Stimulated activated CD8-positive, alpha-beta memory T cell treated with anti-CD3 and anti-CD28 coated beads, Interleukin-2, amount 100 ng/mL, for 48 hours (primary cell): ENCODE measurements at regions not wholly inside any gene's neighbourhood (a gene's known extent, or its start where the extent isn't known, plus 50 kb on each side); places are given as distances from the start of the nearest gene placed in this dataset.

Source experiments
- DNase-seq, 2 donors: peaks; one replicate each; pipeline ENCODE4 v3.0.0-alpha.2; 2020; ENCODE audit warnings: low read depth in 2 of 2

DNA sequence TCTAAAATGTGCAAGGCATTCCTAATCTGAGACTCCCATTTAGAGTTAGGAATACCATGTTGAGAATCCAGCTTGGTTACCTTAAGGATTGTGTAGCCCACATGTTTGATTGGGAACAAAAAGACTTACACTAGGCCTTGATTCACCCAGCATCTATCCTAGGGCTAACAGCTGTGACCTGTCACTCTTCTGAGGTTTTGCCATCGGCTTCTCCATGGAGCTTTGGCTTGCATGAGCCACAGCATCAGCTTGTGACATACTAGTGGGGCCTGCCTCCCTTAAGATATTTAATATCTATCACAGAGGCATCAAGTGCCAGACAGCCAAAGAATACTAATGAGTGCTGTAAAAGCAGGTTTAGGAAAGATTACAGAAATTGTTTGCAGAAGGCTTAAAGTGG is 241.3 kb upstream of the UBE2E3 start:
- no peak for DNase-seq

DNA sequence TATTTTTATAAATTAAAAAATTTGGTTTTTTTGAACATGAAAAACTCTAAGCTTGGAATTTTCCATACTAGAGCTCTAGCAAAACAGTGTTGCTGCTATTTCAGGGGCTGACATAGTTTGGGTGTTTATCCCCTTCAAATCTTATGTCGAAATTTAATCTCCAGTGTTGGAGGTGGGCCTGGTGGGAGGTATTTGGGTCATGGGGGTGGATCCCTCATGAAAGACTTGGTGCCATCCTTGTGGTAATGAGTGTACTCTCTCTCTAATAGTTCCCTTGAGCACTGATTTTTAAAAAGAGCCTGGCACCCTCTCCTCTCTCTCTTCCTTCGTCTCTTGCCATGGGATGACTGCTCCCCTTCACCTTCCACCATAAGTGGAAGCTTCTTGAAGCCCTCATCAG is 244.6 kb upstream of the UBE2E3 start:
- no peak for DNase-seq

DNA sequence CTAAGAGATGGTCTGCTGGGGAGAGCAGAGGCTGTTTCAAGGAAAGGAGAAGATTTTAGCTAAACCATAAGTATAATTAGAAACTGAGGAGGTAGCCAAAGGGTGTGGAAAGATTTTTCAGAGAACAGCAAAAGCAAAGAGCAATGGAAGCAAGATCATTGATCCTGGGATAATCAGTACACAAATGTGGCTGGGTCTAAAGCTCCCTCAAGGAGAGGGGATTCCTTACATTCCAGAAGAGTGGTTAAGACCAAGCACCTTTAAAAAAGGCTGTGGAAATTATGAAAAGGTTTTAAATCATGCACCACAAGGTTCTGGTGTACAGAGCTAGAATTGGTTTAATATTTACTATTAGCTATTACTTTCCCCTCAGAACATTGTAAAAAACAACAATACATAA is 246.0 kb upstream of the UBE2E3 start:
- DNase-seq, result no peak

DNA sequence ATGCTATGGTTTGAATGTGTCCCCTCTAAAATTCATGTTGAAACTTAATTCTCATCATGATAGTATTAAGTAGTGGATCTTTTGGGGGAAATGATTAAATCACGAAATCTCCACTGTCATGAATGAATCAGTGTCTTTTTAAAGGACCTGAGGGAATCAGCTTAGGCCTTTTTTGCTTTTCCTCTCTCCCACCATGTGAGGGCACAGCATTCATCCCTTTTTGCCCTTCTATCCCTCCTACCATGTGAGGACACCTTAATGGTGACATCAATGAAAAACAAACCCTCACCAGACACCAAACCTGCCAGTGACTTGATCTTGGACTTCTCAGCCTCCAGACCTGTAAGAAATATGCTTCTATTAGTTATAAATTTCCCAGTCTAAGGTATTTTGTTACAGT is 247.1 kb upstream of the UBE2E3 start:
- DNase-seq, result no peak

DNA sequence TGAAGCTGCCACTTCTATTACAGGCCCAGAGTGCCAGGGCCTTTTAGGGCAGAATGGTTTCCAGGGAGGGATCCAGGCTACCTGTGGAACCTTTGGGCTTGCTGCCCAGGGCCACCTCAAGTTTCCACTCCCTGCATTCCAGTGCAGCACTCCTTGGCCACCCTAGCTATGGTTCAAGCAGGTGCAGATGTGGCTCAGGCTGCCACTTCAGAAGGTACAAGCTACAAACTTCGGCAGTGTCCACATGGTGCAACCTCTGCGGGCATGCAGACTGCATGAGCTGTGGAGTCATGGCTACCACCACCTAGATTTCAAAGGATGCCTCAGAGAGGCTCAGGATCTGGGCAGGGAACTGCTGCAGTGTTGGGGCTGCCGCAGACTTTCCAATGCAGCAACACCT is 248.1 kb upstream of the UBE2E3 start:
- no peak for DNase-seq

DNA sequence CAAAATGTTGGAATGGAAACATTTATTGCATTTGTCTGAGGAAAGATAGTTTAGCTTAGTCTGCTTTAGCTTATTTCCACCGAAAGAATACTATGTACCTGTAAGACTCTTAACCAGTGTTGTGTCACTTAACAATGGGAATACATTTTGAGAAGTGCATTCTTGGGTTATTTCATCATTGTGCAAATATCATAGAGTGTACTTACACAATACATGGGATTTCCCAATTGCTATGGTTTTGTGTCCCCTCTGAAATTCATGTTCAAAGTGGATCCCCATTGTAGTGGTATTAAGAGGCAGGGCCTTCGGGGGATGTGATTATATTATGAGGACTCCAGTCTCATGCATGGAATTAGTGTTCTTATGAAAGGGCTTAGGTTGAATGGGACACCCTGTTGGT is 249.4 kb upstream of the UBE2E3 start:
- DNase-seq, result no peak

DNA sequence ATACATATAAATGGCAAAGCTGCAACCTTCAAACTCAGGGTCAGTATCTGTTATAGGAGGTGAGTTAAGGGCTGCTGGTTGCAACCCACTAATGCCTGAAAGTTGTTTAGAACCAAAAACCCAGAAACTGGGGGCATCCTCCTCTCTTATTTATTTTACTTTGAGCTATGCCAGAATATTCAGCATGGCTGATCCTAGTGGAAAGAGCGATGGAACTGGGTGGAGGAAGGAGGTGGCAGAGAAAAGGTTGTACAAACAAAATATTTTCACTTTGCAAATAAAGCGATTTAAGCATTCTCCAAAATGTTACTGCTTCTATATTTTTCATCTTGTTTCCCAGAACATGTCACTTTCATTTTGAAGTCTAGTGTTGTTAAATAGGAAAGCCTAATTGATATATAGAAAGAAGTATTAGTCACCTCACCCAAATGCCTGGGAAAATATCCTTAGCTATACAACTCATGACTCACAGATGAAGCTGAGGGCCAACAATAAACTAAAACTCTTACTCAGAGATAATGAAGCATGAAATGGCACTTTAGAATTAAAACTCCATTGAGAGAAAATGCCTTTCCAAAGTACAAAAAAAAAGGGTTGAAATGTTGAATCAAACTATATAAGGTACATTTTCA is 251.4 kb upstream of the UBE2E3 start:
- no peak for DNase-seq

DNA sequence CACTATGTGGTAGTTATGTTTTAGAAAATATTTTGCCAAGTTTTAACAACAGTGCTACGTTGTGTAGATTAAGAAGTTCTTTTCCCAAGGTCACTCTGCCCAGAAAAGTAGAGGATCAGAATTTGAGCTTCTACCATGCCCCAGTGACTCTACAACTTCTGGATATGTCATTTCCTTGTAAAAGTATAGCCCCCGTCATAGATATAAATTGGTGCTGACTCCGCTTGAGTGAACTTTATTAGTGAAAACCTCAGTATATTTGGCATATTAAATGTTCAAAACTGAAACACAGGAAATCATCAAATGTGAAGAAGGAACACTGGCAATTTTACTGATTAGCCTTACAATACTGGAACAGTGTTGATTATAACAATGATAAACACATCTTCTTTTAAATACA is 256.7 kb upstream of the UBE2E3 start:
- no peak for DNase-seq

DNA sequence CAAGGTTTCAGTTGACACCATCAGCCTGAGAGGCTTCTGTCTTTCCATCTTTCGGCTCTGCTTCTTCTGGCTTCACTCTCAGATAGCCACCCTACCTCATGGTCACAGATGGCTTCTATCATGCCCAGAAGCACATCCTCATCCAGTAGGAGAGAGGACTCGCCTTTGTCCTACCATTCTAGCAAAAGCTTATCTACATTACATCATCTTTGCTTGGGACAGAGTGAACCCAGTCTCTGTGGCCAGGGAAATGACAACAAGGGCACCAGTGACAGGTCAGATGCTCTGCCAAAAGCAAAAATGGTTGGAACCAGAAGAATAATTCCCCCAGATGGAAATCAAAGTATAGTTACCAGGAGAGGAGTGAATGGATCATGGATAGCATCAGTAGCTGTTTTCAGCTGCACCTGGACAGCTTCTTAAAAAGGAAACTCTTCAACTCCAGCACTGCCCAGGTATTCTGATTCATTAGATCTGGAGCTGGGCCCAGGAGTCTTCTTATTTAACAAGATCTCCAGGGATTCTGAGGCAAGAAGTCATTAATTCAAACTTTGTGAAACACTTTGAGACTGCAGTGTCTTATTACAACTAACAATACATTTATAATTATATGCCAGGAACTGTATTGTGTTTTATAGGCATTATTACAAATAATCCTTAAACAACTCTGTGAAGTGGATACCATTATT is 257.7 kb upstream of the UBE2E3 start:
- no peak for DNase-seq

DNA sequence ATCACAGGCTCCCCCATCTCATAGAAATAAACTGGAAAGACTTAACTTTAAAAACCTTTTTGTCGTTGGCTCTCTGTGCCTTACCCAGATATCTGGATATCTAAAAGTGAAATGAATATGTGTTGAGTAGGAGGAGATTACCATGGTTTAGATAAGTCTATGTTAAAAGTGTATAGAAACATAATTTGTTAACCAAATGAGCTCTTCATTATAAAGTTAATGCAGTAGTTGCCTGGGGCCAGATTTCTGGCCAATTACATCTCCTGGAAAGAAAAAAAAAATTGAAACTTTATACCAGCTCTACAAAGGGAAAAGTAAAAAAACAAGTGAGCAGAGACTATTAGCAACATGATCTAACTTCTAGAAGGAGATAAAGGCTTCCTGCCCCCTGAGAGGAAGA is 259.6 kb upstream of the UBE2E3 start:
- no peak for DNase-seq

DNA sequence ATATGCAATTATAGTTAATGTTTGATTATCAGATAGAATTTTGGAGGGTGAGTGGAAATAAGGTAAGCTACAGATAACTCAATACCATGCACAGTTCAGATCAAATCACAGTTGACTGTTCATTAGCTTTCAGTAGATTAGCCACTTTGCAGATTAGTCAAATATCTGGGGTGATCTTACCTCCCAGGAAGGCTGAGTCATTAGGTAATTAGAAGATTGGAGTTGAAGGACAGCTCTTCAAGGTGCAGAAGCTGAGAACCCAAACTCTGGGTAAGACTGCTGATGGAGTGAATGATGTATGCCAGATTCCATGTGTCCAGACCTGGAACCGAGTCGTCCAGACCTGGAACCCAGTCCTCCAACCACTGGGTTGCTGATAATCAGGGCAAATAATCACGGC is 262.8 kb upstream of the UBE2E3 start:
- DNase-seq, result no peak

DNA sequence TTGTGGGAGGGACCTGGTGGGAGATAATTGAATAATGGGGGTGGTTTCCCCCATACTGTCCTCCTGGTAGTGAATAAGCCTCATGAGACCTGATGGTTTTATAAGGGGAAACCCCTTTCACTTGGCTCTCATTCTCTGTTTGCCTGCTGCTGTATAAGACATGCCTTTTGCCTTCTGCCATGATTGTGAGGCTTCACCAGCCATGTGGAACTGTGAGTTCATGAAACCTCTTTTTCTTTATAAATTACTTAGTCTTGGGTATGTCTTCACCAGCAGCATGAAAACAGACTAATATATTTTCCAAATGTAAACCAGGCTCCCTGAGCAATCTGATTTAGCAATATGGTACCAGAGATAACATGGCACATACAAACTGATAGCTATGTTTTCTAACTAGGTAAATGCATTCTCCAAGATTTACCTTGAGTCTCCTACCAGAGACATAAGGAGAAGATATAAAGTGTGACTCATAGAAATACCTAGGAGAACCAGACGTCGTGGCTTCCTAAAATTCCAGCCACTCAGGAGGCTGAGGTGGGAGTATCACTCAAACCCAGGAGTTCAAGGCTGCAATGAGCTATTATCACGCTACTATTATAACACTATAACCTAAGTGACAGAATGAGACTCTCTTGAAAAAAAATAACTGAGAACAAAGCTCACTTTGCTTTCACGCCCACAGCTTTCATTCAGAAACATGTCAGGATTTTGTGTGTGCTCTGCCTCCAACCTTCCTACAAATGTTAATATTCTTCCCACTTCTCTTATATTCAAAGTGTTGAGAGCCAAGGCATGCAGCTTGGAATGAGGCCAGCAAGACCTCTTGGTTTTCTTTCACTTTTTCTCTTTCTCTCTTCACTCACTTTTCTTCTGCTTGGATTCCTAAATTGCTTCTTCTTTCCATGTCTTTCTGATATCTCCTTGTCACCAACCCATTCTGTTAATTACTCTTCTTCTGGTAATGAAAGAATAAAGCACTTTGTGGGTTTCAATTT is 263.9 kb upstream of the UBE2E3 start:
- DNase-seq, result no peak

DNA sequence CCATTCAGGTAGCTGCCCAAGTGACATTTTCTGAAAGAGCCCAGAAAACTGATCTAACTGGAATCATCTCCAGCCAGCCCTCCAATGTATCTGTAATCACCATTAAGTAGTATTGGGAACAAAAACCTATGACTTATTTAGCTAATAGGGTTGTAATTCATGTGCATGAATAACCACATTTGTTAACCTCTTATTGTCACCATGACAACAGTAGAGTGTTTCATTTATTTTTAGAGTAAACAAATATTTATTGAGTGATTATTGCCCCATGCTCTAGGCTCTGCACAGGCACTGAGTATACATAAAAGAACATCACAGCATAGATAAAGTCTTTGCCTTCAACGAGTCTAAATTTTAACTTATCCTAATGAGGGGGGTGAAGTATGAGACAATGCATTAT is 265.4 kb upstream of the UBE2E3 start:
- DNase-seq, result no peak

DNA sequence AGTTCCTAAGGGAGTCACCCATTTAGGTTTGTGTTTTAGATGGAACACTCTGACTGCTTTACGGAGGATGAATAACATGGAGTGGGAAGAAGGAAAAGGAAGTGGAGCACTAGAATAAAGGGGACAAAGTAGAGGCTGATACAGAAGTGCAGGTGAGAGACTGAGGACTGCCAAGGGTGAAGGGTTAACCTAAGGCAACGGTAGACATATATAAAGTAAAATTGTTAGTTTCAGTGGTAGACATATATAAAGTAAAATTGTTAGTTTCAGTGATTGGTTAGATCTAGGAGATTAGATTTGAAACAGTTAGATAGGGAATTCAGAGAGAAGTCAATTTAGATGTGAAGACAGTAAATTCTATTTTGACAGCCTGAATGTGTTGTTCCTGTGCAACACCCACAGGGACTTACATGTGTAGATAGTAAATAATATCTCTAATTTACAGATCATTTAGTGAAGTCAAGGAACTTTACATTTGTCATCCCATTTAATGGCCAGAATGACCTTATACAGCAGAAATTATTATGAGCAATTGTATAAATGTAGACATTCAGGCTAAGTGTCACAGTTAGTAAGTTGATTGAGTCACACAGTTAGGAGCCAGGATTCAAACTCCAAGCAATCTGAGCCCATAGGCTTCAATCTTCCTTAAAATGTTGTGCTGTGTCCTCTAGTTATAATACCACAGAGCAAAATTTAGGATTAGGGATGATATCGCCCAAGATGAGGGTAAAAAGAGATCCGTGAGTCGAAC is 270.8 kb upstream of the UBE2E3 start:
- no peak for DNase-seq

DNA sequence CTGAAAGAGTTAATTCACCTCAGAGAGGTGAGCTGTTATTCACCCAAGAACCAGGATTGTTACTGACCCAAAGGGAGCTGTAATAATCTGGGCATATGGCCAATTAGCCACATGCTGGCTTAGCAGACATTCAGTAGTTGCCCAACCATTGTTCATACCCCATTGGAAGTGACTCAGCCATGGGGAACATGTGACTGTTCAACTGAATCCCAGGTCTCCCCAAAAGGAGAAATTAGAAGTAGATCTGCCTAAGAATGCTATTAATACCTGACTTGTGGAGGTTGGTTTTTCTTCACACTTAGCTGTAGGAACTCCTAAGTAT is 272.6 kb upstream of the UBE2E3 start:
- no peak for DNase-seq

DNA sequence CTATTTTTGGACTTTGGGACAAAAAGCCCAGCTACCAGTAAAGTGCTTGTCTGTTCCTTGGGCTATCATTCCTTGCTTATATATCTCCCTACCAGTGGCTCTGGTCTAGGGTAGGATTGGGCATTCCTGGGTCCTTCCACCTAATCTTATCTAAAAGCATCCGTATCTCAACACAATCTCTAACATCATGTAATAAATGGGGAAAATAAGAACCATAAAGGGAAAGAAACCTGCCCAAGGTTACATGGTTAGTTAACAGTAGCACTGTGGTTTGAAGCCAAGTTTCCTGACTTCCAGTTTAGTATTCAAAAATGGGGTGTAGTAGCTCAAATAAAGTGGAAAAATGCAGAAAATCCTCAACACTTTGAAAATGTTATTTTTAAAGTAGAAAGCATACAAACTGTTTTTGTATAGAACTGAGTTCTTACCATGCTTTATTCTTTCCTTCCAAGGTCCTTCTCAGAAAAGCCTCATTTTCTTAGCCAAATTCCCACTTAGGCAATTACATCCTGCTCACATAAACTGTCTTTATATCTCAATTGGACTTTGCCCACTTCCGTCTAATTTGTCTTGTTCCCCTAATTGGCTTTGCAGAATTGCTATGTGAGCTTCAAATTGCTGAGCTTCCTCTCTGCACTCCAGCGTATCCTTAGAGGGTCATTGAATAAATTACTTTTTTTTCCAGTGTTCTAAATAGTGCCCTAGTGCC is 273.1 kb upstream of the UBE2E3 start:
- DNase-seq, result no peak

DNA sequence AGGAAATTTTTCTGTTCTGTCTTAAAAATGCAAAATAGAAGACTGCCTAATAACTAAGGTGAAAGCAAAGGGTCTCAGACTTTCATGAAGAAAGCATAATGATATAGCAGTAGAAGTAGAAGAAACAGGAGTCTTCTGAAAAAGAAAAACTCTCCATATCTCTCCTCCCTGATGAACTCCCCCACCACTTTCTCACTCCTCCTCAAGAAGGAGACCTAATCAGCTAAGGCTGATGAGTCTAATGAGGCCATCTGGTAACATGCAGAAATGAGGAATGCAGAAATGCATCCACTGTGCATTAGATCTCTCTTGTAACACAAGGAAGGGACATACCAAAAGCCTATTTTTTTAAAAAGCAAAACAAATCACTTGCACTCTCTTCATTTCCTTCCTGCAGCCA is 273.7 kb upstream of the UBE2E3 start:
- no peak for DNase-seq

DNA sequence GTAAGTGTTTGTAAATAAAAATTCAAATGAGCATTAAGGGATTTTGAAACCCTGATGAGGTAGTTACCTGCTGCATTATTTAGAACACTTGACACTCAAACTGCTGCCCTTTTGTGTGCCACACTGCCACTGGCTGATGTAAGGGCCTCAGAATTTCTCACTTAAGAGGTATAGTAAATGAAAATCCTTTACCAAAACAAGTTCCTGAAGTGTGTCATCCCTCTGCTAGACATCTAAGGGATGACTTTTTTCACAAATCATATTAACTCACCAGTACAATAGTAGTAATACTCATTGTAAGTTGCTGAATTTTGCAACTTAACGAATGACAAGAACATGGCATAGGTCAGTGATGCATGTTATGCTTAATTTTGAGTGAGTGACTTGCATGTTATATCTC is 274.9 kb upstream of the UBE2E3 start:
- no peak for DNase-seq

DNA sequence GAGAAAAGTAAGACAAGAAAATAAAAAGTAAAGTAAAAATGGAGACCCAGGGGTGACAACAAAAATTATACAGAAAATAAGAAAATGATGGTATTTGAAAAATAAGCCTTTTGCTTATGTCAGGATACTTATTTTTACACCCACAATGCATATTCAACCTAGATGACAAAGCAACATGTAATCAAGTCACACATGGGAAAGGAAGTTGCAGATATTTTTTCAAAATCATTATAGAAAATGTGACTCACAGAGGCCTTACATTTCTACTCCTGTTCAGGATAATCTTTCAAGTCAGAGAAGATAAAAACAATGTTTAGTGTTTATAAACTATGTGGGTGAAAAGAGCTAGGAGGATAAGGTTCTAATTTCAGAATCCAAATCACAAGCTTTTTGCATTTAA is 275.3 kb upstream of the UBE2E3 start:
- no peak for DNase-seq

DNA sequence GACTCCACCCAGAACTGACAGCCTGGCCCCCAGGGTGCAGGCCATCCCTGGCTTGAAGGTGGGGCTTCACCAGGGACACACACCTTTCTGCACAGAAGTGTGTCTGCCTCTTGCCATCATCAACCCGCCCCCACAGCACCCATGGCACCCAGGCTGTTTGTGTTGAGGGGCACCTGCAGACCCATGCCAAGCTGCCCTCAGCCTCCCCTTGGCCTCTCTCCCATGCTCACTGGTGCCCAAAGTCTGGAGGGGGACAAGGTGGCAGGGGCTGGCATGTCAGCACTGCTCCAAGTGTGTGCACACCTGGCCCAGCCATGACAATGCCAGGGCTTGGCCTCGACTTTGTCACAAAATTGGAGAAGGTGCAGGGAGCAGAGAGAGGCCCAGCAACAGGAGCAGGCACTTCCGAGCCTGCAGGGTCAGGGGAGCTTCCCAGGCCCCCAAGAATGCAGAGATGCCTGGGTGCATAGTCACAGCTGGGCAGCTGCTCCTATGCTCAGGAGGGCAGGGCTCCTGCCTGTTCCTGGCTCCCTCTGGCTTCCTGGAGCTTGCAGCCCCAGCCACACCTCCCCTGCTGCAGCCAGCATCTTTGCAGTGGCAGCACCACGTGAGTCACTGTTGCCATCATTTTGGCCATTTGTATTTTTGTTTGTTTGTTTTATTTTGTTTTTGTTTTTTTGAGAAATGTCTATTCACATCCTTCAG is 280.6 kb upstream of the UBE2E3 start:
- DNase-seq, result no peak

DNA sequence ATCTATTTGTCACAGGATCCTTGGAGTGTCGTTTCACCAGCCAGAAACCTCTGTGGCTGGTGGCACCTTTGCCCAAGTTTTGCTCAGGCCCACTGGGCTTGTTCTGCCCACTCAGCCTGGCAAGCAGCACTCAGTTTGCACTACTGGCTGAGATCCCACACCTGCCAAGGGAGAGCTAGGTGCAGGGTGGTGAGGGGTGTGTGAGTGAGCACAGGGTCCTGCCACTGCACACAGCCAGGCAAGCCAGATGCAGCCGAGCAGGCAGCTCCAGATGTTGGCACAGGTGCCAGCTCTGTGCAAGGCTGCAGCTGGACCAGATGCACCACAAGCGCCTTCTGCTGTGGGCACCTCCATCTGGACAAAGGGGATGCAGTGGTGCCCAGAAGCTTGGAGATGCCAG is 281.7 kb upstream of the UBE2E3 start:
- DNase-seq, result no peak
